GM19455 (cell line): ENCODE measurements at regions not wholly inside any gene's neighbourhood (a gene's known extent, or its start where the extent isn't known, plus 50 kb on each side); places are given as distances from the start of the nearest gene placed in this dataset.

Experiments
- ATAC-seq: cut with Tn5 transposase; IDR thresholded peaks from one replicate; pipeline ENCODE4 v1.9.1; 2021; ENCODE audit not compliant: unreplicated experiment

DNA sequence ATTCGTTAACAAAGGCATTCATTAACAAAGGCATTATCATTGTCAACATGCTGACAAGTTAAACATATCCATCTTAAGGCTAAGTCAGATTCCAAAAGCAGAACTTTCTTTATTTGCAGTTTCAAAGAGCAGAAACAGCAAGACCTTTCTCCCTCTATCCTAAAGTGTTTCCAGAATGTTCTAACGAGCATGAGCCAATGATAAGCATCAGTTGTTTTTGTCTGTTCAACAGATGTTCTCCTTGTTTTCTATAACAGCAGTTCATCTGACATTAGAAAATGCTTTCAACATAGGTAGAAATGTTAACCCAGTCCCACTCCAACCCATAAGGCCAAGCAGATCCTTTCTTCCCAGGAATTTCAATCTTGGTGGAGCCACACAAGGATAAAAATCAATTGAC is 77.6 kb upstream of the POMGNT2 start:
- no peak for ATAC-seq

- no peak for ATAC-seq
Measured at GRCh38 chr3:43181202-43181821, 75.4 kb upstream of the POMGNT2 start.

DNA sequence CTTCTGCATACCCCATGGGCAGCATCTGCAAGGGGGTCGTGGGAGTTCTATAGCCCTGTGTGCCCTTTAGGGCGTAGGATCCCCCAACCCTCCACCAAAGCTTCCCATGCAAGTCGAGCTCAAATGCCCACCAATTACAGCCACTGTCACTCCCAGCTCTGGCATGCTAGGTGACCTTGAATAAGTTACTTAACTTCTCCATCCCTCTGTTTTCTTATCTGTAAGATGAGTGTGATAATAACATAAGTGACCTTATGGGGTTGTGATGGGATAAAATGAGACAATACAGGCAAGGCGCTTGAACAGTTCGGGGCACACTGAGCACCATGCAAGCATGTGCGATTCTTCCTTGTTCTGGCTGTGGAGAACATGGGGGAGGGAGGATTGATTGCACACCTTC is 74.8 kb upstream of the POMGNT2 start:
- no peak for ATAC-seq

GRCh38 chr3:43180027-43180426 is 74.1 kb upstream of the POMGNT2 start:
- peak; percentile 70 for ATAC-seq

DNA sequence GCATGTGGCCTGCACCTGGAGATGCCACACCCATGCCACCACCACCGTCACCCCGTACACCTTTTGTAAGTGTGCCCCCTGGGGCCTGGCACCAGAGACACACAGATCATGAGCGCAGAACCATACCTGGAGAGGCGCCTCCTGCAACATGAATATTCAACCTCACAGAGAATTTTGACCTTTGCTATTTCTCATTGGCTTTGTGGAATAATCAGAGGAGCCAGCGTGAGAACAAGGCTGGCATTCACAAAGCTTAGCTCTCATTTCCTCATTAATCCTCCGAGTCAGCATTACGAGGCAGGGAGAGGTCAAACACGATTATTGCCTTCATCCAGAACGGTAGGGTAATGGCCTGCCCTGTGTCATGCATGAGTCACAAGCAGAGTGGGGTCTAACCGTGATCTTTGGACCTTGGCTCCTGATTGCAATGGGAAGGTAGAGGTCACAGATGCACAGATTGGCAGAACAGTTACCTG is 73.0 kb upstream of the POMGNT2 start:
- ATAC-seq = no peak

- no peak for ATAC-seq
Measured at GRCh38 chr3:43177085-43177484, 71.2 kb upstream of the POMGNT2 start.

DNA sequence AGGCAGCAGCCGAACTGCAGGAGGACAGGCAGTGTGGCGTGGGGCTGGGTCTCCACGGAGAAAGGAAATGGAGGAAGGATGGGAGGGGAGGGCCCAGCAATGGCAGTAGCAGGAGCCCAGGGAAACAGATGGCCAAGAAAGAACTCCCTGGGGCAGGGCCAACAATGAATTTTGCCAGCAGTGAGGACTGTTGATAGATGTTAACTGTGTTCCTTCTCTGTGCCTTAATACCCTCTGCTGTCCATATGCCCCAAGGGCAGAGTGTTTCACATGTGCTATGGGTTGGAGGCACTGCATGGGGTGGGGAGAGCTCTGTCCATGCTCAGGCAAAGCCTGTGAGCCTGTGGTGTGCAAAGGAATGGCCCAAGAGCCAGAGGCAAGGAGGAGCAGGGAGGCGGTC is 70.8 kb upstream of the POMGNT2 start:
- ATAC-seq = no peak

DNA sequence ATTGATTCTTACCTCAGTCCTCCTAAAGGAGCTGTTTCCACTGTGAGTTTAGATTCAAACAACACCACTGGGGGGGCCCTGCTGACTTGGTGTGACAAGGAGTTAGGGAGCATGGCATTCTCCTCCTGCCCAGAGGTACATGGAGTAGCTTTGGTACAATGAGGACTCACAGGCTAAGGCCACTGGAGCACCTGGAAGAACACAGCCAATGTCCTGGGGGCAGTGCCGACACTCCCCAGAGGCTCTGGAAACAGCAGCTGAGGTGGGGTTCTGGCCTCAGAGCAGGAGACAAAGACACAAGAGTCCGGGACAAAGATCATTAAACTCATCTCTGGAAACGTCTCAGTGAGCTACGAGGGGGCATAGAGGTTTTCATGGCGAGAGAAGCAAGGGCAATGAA is 69.7 kb upstream of the POMGNT2 start:
- no peak for ATAC-seq

- ATAC-seq = no peak
Measured at GRCh38 chr3:43173949-43174348, 68.1 kb upstream of the POMGNT2 start.

GRCh38 chr3:43171748-43172147 is 65.9 kb upstream of the POMGNT2 start:
- ATAC-seq = no peak

GRCh38 chr3:43170553-43170952 is 64.7 kb upstream of the POMGNT2 start:
- ATAC-seq = no peak

DNA sequence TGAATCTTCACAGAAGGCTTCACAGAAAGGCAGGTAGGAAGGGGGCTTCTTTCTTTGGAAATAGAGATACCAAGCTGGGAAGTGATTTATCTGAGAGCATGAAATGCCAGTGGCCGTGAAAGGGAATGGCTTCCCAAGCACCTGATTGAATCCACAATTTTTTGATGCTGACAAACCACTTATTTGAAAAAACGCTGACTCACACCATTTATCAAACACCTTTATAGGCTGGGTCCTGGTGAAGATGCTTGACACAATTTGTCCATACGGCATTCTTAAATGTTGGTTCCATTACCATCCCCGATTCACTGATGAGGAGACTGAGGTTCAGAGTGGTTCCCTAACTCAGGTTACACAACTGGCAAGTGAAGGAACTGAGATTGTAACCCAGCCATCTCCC is 64.1 kb upstream of the POMGNT2 start:
- ATAC-seq = no peak

- ATAC-seq = no peak
Measured at GRCh38 chr3:43166406-43166805, 60.5 kb upstream of the POMGNT2 start.

GRCh38 chr3:43165786-43166185 is 59.9 kb upstream of the POMGNT2 start:
- no peak for ATAC-seq

- ATAC-seq = no peak
Measured at GRCh38 chr3:43163895-43164493, 58.1 kb upstream of the POMGNT2 start.

DNA sequence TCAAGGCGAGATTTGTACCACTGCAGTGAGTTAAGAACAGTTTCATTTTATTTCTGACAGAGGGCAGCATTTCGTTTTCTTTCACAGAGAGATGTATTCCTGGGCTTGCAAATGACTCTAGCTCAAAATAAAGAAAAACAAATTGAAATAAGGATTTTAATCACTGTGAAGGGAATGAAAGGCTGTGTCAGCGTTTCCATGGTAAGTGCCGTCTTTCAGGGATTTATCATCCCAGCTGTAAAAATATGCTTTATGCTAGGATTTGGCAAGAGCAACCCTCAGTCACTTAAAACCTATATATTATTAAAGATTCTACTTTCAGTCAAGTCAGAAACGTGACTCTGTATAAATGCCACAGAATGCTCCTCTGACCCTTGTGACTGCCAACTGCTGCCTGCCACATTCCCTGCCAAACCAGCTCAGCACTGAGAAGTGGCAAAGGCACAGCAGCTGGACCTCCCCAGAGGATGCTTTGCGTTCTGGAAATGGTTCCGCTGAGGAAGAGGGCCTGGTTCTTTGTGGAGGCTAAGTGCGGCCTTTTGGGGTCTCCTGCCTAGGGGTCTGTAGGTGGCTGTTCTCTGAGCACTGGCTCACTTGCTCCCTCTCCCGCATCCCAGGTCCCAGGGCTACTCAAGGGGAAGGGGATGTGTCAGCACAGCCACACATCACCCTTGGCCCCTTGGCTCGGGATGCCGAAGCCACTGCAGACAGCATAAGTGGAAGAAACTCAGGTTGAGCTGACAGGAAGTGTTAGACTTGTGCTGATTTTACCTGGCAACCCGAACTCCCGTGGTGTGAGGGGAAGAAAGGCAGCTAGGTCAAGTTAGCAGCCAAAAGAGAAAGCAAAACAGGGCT is 56.6 kb upstream of the POMGNT2 start:
- no peak for ATAC-seq

- ATAC-seq = no peak
Measured at GRCh38 chr3:43161684-43162229, 55.9 kb upstream of the POMGNT2 start.

GRCh38 chr3:43160664-43161063 is 54.8 kb upstream of the POMGNT2 start:
- ATAC-seq = no peak

- no peak for ATAC-seq
Measured at GRCh38 chr3:43159876-43160255, 54.0 kb upstream of the POMGNT2 start.

- ATAC-seq = no peak
Measured at GRCh38 chr3:43159131-43159875, 53.4 kb upstream of the POMGNT2 start.

DNA sequence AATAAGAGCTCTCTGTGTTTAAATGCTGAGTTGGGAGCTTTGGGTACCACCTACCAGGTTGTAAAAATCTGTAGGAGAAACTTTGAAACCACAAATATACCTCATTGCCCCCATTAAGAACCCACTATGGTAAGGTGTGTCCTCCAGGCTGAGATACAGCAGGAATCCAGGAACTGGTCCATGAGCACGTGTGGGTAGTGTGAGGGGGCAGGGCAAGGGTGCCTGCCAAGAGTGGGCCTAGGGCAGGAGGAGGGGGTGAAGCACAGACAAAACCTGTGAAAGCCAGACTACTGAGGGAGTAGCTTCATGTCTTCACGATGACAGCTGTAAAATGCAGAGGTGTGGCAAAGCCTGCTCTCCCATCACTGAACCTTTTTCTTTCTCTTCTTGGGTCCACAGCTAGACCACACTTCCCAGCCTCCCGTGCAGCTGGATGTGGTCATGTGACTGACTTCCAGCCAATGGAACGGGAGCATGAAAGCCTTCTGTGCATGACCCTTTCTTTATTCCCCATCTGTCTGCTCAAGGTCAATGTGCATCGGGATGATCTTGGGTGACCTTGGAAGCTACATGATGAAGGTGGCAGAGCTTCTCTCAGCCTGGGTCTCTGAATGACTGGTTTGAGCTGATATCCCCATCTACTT is 51.1 kb upstream of the POMGNT2 start:
- ATAC-seq = no peak
